ENCODE measurements at regions not wholly inside any gene's neighbourhood (a gene's known extent, or its start where the extent isn't known, plus 50 kb on each side); places are given as distances from the start of the nearest gene placed in this dataset.

DNA sequence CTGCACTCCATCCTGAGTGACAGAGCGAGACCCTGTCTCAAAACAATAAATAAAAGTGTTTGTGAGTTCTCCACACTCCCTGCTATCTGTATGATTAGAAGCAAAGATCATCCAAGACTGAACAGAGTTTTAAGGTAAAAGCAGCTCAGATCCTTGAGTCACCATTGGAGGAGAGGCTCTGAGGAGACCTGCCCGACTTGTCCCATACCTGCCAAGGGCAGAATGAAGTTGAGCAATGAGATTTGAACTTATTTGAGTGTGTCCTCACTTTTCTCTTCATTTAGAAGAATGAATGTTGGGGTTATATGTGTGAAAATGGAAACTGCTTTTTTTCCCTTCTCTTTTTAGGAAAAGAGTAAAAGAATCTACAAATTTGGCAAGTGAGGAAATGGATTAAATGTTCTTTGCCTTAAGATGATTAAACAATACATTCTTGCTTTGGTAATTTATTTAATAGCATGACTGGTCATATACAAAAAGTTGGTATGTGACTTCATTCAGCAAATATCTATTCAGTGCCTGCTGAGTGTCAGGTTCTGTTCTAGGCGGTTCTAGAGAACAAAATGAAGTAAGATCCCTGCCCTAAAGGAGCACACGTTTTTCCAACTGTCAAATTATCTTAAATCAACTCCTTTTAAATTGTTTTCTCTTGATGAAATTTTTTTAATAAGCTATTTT, 195.7 kb downstream of the ALDH8A1 start:
- TF ChIP-seq EP300 (IDR thresholded peaks at IDR 0.05; ENCODE audit: low read depth) (no peak), POLR2A (IDR thresholded peaks at IDR 0.05) (no peak)
- TF ChIP-seq, protein P1, sequence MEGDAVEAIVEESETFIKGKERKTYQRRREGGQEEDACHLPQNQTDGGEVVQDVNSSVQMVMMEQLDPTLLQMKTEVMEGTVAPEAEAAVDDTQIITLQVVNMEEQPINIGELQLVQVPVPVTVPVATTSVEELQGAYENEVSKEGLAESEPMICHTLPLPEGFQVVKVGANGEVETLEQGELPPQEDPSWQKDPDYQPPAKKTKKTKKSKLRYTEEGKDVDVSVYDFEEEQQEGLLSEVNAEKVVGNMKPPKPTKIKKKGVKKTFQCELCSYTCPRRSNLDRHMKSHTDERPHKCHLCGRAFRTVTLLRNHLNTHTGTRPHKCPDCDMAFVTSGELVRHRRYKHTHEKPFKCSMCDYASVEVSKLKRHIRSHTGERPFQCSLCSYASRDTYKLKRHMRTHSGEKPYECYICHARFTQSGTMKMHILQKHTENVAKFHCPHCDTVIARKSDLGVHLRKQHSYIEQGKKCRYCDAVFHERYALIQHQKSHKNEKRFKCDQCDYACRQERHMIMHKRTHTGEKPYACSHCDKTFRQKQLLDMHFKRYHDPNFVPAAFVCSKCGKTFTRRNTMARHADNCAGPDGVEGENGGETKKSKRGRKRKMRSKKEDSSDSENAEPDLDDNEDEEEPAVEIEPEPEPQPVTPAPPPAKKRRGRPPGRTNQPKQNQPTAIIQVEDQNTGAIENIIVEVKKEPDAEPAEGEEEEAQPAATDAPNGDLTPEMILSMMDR (IDR thresholded peaks at IDR 0.05) = no peak

Measured in transverse colon (tissue), 3 donors.